Endometrium (tissue), 2 donors: ENCODE measurements at regions not wholly inside any gene's neighbourhood (a gene's known extent, or its start where the extent isn't known, plus 50 kb on each side); places are given as distances from the start of the nearest gene placed in this dataset.

Experiments used
- FAIRE-seq: peaks from 2 replicates; lab custom pipeline; 2012; peaks lifted over from hg19 to GRCh38; lab: Jason Lieb, UNC
- donor health status: control.
- donor health status: control.

DNA sequence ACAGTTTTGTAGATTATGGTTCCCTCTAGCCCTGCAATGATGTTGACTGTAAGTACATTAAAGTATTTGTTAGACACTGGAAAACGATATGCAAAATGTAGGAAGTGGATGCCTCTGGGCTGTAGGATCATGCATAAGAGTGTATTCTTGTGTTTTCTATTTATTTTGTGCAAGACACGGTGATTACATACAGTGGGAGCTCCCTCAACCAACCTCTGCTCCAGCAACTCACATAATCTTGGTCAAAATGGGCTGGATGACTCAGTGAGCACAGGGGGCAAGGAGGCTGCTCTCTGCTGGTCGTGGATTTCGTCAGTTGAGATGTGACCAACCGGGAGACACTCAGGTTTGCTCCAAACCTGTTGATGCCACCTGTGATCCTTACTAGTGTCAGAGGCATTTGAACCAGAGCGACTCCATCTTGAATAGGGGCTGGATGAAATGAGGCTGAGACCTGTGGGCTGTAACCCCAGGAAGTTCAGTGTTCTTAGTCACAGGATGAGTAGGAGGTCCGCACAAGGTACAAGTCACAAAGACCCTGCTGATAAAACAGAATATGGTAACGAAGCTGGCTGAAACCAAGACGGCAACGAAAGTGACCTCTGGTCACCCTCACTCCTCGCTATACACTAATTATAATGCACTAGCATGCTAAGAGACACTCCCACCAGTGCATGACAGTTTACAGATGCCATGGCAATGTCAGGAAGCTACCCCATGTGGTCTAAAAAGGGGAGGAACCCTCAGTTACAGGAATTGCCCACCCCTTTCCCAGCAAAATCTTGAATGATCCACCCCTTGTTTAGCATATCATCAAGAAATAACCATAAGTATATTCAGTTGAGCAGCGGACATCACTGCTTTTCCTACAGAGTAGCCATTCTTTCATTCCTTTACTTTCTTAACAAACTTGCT, 56.4 kb upstream of the FAM20C start:
- FAIRE-seq: no peak

DNA sequence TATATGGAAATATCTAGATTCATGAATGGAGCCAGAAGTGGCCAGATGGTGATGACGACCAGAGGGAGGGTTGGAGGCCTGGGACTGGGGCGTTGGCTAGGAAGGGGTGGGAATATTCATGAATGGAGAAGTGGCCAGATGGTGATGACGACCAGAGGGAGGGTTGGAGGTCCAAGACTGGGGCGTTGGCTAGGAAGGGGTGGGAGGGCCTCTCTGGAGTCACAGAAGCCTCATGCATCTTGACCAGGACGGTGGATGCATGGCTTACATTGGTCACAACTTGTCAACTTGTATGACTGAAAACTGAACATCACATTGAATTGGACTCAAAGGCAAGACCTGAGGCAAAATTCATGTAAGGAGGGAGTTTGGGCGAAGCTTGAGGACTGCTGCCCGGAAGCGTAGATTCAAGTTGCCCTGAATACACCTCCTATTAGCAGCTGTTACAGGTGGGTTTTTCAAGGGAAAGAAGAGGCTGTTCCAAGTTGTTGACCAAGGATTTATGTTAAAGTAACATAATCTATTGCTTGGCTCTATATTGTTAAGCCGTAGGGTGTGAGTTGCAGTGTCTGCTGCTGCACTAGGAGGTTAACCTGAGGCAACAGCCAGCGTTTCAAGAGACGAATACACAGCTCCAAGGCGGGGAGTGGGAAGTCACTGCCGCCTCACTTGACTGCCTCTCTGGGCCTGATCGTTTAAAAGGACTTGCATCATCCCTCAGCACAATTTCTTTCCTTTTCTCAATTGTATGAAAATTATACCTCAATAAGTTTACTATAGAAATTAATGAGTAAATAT, 55.1 kb upstream of the FAM20C start:
- no peak for FAIRE-seq

DNA sequence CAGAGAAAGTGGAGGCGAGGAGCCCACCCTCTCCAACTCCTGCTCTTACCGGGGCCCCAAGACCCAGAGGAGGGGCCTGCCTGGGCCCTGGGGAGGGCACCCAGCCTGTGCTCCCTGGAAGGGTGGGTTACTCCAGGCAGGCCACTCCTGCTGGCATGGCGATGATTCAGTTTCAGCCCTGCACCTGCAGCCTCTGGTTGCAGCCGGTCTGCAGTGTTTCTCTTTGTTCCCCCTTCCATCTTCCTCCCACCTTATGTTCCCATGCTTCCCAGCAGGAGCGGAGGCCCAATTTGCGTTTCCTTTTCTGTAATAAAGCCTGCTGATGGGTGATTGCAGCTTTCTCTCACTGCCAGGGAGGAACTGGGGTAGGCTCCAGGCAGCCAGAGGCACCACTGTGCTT, 53.2 kb upstream of the FAM20C start:
- FAIRE-seq: no peak

DNA sequence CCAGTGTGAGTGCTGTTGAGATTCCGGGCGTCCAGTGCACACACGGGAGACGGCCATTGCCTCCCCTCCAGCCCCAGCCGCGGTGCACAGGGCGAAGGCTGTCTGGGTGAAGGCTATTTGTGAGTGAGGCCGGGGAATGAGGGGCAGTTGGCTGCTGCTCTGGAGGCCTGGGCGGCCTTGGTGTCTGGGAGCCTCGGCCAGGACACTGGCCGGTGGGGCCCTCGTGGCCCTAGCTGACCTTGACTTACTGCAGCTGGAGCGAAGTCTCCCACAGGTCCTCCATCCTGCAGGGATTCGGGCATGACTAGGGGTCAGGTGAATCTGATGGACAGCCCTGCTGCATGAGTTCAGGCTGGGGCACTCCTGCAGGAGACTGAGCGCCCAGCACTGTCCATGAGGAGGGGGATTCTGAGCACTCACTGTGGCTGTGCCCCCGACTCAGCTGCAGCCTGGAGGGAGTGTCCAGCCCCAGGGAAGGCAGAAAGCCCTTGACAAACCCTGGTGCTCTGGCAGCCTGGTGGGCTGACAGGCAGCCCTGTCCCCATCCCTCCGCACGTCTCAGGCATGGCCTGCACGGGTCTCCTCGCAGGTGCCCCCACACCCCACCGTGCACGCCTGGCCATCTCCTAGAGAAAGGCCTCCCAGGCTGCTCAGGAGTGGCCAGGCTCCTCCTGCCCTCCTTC, 52.7 kb upstream of the FAM20C start:
- no peak for FAIRE-seq

DNA sequence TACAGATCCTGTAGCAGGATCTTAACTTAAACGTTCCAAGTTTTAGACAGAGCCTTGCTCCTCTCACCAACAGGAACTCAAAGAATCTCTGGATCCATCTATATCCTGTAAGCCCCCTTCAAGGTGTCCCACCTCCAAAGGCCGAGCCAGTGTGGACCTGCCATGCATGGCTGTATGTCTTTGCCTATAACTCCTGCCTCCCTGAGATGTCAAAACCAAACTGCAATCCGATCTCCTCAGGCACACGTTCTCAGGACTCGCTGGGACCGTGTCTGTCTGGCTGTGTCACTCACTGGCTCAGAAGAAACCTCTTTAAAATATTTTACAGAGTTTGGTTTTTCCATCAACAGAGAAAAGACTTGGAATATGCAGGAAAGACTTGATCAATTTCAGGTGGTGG, 51.4 kb upstream of the FAM20C start:
- no peak for FAIRE-seq

DNA sequence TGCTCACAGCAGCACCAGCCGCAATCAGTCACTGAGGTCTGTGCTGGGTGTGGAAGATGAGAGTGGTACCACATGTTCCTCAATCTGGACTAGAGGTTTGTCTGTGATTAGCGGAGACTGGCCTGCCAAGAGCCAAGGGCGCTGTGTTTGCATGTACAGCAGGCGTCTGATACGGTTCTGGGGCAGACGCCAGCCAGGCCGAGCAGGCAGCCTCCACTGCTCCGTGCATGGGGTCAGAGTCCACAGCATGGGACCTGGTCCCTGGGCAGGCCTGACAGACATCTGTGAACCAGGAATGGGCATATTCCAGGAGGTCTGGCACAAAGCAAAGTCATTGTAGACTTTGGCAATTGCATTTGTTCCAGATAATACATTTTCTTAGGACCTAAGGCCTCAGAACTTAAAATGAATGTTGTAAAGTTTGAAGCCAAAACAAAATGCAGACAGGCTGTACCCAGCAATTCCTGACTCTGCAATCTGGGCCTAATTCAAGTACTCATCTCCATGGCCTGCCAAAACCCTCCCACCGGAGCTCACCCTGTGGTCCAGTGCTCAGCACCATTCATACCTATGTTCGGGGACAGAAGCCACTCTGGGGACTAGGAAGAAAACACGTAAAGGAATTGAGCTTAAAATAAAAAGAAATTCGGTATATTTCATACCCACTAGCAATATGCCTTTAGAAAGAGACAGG, 50.0 kb upstream of the FAM20C start:
- FAIRE-seq: no peak
